Panc1 (cell line): ENCODE measurements at regions not wholly inside any gene's neighbourhood (a gene's known extent, or its start where the extent isn't known, plus 50 kb on each side); places are given as distances from the start of the nearest gene placed in this dataset.

Experiments
- ATAC-seq: fragments of 200-7000 bp; cut with Tn5 transposase; 2 replicates; pipeline ENCODE4 v1.9.1; 2020; ENCODE audit warnings: mild to moderate bottlenecking, moderate library complexity
- BruUV-seq: library from RNA; stranded (reverse); fragments of 400-500 nt; replicated peaks from 2 replicates; lab custom pipeline; 2021; lab: Mats Ljungman, UMichigan
- CTCF ChIA-PET: fragments of 300-600 bp; sonication (Branson Sonifier 250); formaldehyde crosslinking; loops from one replicate; lab custom pipeline; 2022; ENCODE audit warnings: antibody characterized with exemption; lab: Charles Lee
- POLR2A ChIA-PET: fragments of 300-600 bp; sonication (Branson Sonifier 250); formaldehyde crosslinking; loops from one replicate; lab custom pipeline; 2022; ENCODE audit warnings: antibody characterized with exemption; lab: Charles Lee
- DNase-seq: peaks from one replicate; pipeline ENCODE4 v3.0.0-alpha.2; 2010; ENCODE audit warnings: low read depth, low spot score
- H3K27ac ChIP-seq: 2 replicates; pipeline ENCODE4 v1.5.1; 2011; ENCODE audit warnings: mild to moderate bottlenecking, low read length, inconsistent platforms
- H3K27me3 ChIP-seq: fragments of 200-500 bp; sonication (Bioruptor generic); 2 replicates; pipeline ENCODE4 v1.6.0; 2014; ENCODE audit warnings: low read length, inconsistent platforms; ENCODE audit not compliant: control insufficient read depth, insufficient read depth
- H3K36me3 ChIP-seq: fragments of 200-500 bp; sonication (Bioruptor generic); 2 replicates; pipeline ENCODE4 v1.5.1; 2014; ENCODE audit warnings: inconsistent platforms, mild to moderate bottlenecking, low read length, moderate library complexity; ENCODE audit not compliant: control insufficient read depth, insufficient read depth
- H3K4me1 ChIP-seq: 2 replicates; pipeline ENCODE4 v1.5.1; 2011; ENCODE audit warnings: inconsistent platforms, mild to moderate bottlenecking, low read length, moderate library complexity; ENCODE audit not compliant: control insufficient read depth, insufficient read depth
- H3K4me3 ChIP-seq, 2 experiments: 2 replicates each; pipeline ENCODE4 v1.5.1; 2011 to 2012; ENCODE audit warnings: low read depth in 2 of 2, low read length in 2 of 2, mild to moderate bottlenecking in 2 of 2, inconsistent platforms in 1 of 2, moderate library complexity in 1 of 2
- H3K9me3 ChIP-seq: fragments of 200-500 bp; sonication (Bioruptor generic); 2 replicates; pipeline ENCODE4 v1.5.1; 2014; ENCODE audit warnings: low read depth, mild to moderate bottlenecking, inconsistent platforms, low read length, moderate library complexity; ENCODE audit not compliant: control insufficient read depth, insufficient read depth
- CTCF ChIP-seq: fragments of 450-650 bp; IDR thresholded peaks from 2 replicates; pipeline ENCODE4 v1.5.1; 2017; ENCODE audit warnings: mild to moderate bottlenecking
- POLR2AphosphoS5 ChIP-seq: IDR thresholded peaks from 2 replicates; pipeline ENCODE4 v1.6.1; 2012; ENCODE audit warnings: mild to moderate bottlenecking, low read depth, low read length, moderate library complexity
- SIN3A ChIP-seq: IDR thresholded peaks from 2 replicates; pipeline ENCODE4 v1.6.1; 2012; ENCODE audit warnings: low read depth, mild to moderate bottlenecking, low read length, moderate library complexity, borderline replicate concordance; ENCODE audit not compliant: insufficient read depth
- TCF7L2 ChIP-seq: IDR thresholded peaks from 2 replicates; pipeline ENCODE4 v1.6.1; 2011; ENCODE audit warnings: mild to moderate bottlenecking, low read depth, low read length, inconsistent platforms
- in situ Hi-C: cut with HindIII; loops from 2 replicates; pipeline ENCODE4 v1.10.0; 2016; ENCODE audit warnings: low sequenced_read_pairs, low pct_unique_long_range_greater_than_20kb
- intact Hi-C: fragments of 100-400 bp; cut with micrococcal nuclease; formaldehyde crosslinking; loops from one replicate; pipeline ENCODE4 v1.10.0; 2022; ENCODE audit not compliant: unreplicated experiment
- TF ChIP-seq, protein P1 (sequence below), 2 experiments: IDR thresholded peaks; 2 replicates each; pipeline ENCODE4 v1.6.1; 2011 to 2012; ENCODE audit warnings: low read depth in 2 of 2, control low read depth in 1 of 2, low read length in 1 of 2, mild to moderate bottlenecking in 1 of 2, moderate library complexity in 1 of 2; ENCODE audit not compliant: insufficient read depth in 1 of 2

GRCh38 chr6:155646443-155646842 lies 190.8 kb upstream of the NOX3 start:
- Histone ChIP-seq H3K27ac (no peak overlapping the region), H3K4me3 (no peak overlapping the region), H3K9me3 (no peaks in the 10 kb centered on the region), H3K27me3 (no peaks in the 10 kb centered on the region), H3K4me1 (no peaks in the 10 kb centered on the region), H3K36me3 (no peaks in the 10 kb centered on the region)
- ChIA-PET CTCF (no interaction called here), POLR2A (no interaction called here)
- intact Hi-C loops (no loop called here), in situ Hi-C loops (no loop called here)
- TF ChIP-seq POLR2AphosphoS5 (no peak), SIN3A (no peak), TCF7L2 (no peak), CTCF (no peak)
- TF ChIP-seq, protein P1, sequence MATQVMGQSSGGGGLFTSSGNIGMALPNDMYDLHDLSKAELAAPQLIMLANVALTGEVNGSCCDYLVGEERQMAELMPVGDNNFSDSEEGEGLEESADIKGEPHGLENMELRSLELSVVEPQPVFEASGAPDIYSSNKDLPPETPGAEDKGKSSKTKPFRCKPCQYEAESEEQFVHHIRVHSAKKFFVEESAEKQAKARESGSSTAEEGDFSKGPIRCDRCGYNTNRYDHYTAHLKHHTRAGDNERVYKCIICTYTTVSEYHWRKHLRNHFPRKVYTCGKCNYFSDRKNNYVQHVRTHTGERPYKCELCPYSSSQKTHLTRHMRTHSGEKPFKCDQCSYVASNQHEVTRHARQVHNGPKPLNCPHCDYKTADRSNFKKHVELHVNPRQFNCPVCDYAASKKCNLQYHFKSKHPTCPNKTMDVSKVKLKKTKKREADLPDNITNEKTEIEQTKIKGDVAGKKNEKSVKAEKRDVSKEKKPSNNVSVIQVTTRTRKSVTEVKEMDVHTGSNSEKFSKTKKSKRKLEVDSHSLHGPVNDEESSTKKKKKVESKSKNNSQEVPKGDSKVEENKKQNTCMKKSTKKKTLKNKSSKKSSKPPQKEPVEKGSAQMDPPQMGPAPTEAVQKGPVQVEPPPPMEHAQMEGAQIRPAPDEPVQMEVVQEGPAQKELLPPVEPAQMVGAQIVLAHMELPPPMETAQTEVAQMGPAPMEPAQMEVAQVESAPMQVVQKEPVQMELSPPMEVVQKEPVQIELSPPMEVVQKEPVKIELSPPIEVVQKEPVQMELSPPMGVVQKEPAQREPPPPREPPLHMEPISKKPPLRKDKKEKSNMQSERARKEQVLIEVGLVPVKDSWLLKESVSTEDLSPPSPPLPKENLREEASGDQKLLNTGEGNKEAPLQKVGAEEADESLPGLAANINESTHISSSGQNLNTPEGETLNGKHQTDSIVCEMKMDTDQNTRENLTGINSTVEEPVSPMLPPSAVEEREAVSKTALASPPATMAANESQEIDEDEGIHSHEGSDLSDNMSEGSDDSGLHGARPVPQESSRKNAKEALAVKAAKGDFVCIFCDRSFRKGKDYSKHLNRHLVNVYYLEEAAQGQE (IDR thresholded peaks at IDR 0.05; ENCODE audit: insufficient read depth in 1 of 2, low read depth in 2 of 2, low read length in 1 of 2): no peak
- ATAC-seq: no peak
- BruUV-seq: no TSS peak
- no peak for DNase-seq

DNA sequence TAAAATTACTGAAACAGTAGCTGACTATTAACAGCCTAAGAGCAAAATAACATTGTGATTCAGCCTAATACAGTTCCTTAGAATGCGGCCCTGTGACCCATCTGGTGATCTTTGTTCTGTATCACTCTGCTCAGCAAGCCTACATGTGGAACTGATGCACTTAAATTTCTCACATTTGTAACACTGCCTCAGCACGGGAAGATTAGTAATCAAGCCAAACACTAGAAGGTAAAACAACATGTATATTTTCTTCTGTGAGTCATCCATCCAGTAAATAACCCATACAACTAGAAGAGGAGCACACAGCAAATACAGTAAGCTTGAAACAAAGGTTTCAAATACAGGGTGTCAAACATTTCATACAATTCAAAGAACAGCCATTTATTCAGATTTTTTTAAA lies 189.7 kb upstream of the NOX3 start:
- BruUV-seq: no TSS peak
- DNase-seq (peak; percentile 83), ATAC-seq (peak; percentile 73)
- in situ Hi-C loops (no loop called here), intact Hi-C loops (no loop called here)
- Histone ChIP-seq H3K27me3 (no peaks in the 10 kb centered on the region), H3K4me1 (no peaks in the 10 kb centered on the region), H3K9me3 (no peaks in the 10 kb centered on the region; the same call in 1 of the 2 replicates), H3K4me3 (no peak overlapping the region), H3K27ac (no peak overlapping the region), H3K36me3 (no peaks in the 10 kb centered on the region)
- CTCF ChIA-PET: no interaction called here
- POLR2A ChIA-PET: no interaction called here
- no peak for TF ChIP-seq SIN3A
- TF ChIP-seq TCF7L2: no peak
- TF ChIP-seq, protein P1 (IDR thresholded peaks at IDR 0.05; ENCODE audit: insufficient read depth in 1 of 2, low read depth in 2 of 2, low read length in 1 of 2): no peak
- no peak for TF ChIP-seq CTCF
- TF ChIP-seq POLR2AphosphoS5: no peak
